Activated naive CD8-positive, alpha-beta T cell treated with anti-CD3 and anti-CD28 coated beads for 36 hours (primary cell): ENCODE measurements at regions not wholly inside any gene's neighbourhood (a gene's known extent, or its start where the extent isn't known, plus 50 kb on each side); places are given as distances from the start of the nearest gene placed in this dataset.

Experiments used
- DNase-seq: peaks from one replicate; pipeline ENCODE4 v3.0.0; 2021
- H3K27ac Mint-ChIP-seq: one replicate; pipeline ENCODE4 v1.8.0; 2022; ENCODE audit warnings: mild to moderate bottlenecking, moderate library complexity, mixed read lengths
- H3K27me3 Mint-ChIP-seq: one replicate; pipeline ENCODE4 v1.8.0; 2022; ENCODE audit warnings: mild to moderate bottlenecking, mixed read lengths
- H3K36me3 Mint-ChIP-seq: one replicate; pipeline ENCODE4 v1.8.0; 2021; ENCODE audit warnings: mild to moderate bottlenecking, mixed read lengths
- H3K4me1 Mint-ChIP-seq: one replicate; pipeline ENCODE4 v1.8.0; 2021; ENCODE audit warnings: mixed read lengths
- H3K4me3 Mint-ChIP-seq: one replicate; pipeline ENCODE4 v1.8.0; 2022; ENCODE audit warnings: mild to moderate bottlenecking, moderate library complexity, mixed read lengths
- H3K9me3 Mint-ChIP-seq: one replicate; pipeline ENCODE4 v1.8.0; 2022; ENCODE audit warnings: mixed read lengths

DNA sequence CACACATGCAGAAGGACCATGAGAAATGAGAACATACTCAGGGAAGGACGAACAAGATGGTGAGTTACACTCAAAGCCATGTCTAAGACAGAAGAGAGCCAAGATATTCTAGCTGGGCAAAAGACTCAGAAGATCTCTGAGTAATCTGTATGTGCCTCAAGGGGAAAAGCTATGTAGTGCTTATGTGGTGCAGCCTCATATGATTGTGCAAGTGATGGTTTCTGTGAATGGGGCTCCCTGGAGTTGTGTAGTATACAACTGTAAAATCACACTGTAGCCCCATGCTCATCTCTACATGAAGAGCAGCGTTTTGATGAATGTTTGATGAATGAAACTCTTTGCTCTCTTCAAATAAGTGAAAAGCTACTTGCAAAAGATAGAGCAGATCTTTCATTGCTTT is 57.5 kb downstream of the OSR1 start:
- Mint-ChIP-seq H3K4me1 (peaks cover 3% of the 10 kb centered on the region), H3K4me3 (no peak overlapping the region), H3K36me3 (peaks cover 8% of the 10 kb centered on the region), H3K9me3 (peaks cover 1% of the 10 kb centered on the region), H3K27me3 (no peaks in the 10 kb centered on the region), H3K27ac (no peak overlapping the region)
- no peak for DNase-seq

DNA sequence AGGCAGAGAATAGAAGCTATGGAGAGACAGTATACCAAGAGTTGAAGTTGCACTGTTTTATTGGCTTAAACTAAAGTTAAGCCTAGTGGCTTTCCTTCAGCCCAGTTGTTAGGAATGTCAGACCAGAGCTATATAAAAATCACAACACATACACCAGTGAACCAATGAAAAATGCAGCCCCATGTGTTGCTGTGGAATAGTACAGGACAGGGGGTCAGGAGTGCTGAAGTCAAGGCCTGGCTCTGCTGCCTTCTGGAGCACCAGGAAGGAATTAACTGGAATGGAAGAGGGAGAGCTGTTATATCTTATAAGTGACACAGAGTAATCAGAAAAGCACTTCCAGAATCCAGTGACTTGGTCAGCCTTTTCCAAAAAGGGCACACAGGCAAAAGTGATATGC is 58.9 kb downstream of the OSR1 start:
- H3K36me3 Mint-ChIP-seq = no peaks in the 10 kb centered on the region
- H3K27me3 Mint-ChIP-seq = no peaks in the 10 kb centered on the region
- no peaks in the 10 kb centered on the region for H3K9me3 Mint-ChIP-seq
- H3K4me1 Mint-ChIP-seq = no peaks in the 10 kb centered on the region
- DNase-seq = no peak
- H3K27ac Mint-ChIP-seq = no peak overlapping the region
- no peak overlapping the region for H3K4me3 Mint-ChIP-seq

DNA sequence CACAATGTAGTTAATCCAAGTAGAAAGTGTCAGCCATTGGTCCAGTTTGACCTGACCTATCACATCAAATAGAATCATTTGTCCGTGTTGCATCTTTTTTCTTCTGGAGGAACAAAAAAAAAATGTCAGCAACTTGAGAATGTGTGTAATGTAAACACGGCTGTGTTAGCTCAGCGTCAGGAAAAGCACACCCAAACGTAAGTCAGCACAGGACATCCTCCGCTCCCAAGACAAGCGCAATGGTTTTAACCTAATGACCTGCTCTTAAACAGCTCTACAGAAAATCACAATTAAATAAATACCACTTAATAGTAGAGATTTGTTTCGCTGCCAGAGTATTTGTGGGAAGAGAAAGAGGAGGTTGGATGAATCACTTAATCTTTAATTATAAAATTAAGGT is 59.4 kb downstream of the OSR1 start:
- Mint-ChIP-seq H3K4me1 (no peaks in the 10 kb centered on the region), H3K27ac (no peak overlapping the region), H3K9me3 (no peaks in the 10 kb centered on the region), H3K27me3 (no peaks in the 10 kb centered on the region), H3K4me3 (no peak overlapping the region), H3K36me3 (no peaks in the 10 kb centered on the region)
- DNase-seq = no peak

DNA sequence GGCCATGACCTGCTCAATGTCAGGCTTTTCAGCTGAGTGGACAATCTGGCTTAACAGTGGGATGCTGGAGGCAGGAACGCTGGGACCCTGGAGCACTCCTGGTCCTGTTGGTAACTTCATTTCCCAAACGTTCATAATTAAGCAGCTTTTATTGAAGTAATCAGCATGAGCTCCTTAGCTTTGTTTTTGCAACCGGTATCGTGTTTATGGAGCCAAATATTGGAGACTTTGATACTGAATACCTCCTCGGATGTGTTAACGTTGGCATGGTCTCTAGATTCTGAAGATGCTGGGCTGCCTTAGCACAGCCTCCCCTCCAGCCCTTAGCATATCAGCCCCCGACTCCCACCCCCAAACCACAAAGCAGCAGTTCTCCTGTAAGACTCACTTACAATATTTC is 60.7 kb downstream of the OSR1 start:
- DNase-seq = no peak
- no peaks in the 10 kb centered on the region for H3K27me3 Mint-ChIP-seq
- no peak overlapping the region for H3K27ac Mint-ChIP-seq
- H3K36me3 Mint-ChIP-seq = no peaks in the 10 kb centered on the region
- H3K4me1 Mint-ChIP-seq = no peaks in the 10 kb centered on the region
- no peaks in the 10 kb centered on the region for H3K9me3 Mint-ChIP-seq
- H3K4me3 Mint-ChIP-seq = no peak overlapping the region

DNA sequence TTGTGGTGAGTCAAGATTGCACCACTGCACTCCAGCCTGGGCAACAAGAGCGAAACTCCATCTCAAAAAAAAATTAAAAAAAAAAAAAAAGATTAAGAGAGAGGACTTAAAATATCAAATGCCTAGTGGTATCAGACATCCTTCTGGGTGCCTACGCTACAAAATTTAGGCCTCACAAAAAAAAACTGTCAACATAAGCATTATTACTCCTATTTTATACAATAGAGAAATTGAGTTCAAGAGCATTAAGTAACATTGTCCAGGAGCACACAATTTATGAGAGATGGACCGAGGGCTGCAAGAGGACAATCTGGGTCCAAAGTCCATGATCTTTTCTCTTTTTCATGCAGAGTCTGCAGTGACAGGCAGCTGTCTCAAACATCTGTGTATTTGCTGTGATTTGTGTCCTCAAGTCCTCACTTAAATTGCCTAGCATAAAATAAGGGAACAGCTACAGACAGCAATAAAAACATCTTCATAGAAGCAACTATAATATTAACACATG is 62.4 kb downstream of the OSR1 start:
- H3K4me1 Mint-ChIP-seq = peaks cover 4% of the 10 kb centered on the region
- no peaks in the 10 kb centered on the region for H3K9me3 Mint-ChIP-seq
- no peaks in the 10 kb centered on the region for H3K27me3 Mint-ChIP-seq
- H3K36me3 Mint-ChIP-seq = no peaks in the 10 kb centered on the region
- no peak overlapping the region for H3K4me3 Mint-ChIP-seq
- no peak for DNase-seq
- no peak overlapping the region for H3K27ac Mint-ChIP-seq

DNA sequence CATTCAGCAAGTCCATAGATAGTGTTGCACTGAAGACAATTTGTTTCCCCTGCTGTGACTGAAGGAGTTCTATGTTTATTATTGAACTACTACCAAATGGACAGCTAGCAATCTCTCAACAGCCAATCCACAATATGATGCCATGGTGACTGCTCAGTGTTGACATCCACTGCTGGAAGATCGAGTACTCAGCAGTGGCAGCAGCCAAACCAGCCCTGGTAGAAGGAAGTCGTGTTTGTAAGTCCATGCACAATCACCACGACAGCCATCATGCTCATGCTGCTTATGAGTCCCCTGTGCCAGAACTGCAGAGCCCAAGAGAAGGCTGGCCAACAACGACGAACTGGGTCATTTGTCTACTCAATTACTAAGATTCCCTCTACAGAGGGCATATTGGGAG is 66.4 kb downstream of the OSR1 start:
- Mint-ChIP-seq H3K4me1 (peaks cover 4% of the 10 kb centered on the region), H3K27me3 (no peaks in the 10 kb centered on the region), H3K27ac (no peak overlapping the region), H3K4me3 (no peak overlapping the region), H3K9me3 (no peaks in the 10 kb centered on the region), H3K36me3 (no peaks in the 10 kb centered on the region)
- DNase-seq = no peak

DNA sequence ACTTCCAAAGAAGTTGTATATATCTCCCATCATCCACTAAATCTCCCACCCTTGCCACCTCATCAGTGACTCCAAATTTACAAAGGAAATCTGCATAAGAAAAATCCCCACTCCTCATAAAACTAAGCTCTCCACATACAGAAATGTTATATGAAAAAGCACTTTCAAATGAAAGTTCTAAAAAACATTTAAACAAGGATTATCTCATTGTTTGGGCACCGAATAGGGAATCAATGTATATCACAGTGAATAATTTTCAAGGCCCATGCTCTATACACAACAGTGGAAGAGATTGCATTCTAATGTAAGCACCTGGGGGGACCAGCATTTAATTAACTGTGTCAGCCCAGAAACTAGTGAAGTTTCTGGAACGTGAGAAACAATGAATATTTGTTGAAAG is 70.1 kb downstream of the OSR1 start:
- Mint-ChIP-seq H3K27ac (no peak overlapping the region), H3K9me3 (no peaks in the 10 kb centered on the region), H3K4me3 (no peak overlapping the region), H3K36me3 (no peaks in the 10 kb centered on the region), H3K27me3 (no peaks in the 10 kb centered on the region), H3K4me1 (peaks cover 4% of the 10 kb centered on the region)
- no peak for DNase-seq

DNA sequence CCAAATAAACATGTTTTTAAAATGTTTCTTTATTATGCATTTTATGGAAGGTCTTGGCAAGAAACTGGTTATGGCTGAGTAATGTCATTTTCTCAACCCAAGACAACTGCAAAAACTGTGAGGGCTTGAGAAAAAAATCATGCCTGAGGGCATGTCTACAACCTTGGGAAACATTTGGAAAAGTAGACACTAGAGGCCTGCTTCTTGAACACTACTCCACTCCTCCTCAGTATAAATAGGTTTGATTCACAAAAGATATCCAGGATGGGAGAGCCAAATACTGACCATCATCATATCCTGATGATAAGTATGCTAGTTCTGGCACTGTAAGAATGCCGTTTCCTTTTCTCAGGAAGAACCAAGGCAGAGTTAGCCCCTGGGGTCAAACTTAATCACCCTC is 71.1 kb downstream of the OSR1 start:
- H3K4me3 Mint-ChIP-seq = no peak overlapping the region
- no peak for DNase-seq
- no peaks in the 10 kb centered on the region for H3K27me3 Mint-ChIP-seq
- peaks cover 1% of the 10 kb centered on the region for H3K4me1 Mint-ChIP-seq
- no peaks in the 10 kb centered on the region for H3K9me3 Mint-ChIP-seq
- no peaks in the 10 kb centered on the region for H3K36me3 Mint-ChIP-seq
- H3K27ac Mint-ChIP-seq = no peak overlapping the region

DNA sequence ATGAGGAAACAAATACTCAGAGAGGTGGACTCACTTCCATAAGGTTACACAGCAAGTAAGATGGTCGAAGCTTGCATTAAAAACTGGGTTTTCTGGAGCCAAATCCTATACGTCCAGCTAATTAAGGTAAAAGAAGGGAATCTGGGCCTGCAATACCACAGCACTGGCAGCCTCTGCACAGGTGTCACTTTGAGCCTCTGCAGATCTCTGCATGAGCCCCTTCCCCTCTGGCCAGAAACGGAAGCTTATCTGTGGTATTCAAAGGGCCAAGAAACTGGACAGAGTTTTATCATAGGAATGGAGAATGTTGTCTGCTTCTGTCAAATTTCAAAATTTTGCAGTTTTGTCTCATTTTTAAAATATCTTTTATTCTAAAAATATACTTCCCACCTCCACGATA is 76.1 kb downstream of the OSR1 start:
- Mint-ChIP-seq H3K36me3 (peaks cover 6% of the 10 kb centered on the region), H3K4me3 (no peak overlapping the region), H3K27me3 (peaks cover 3% of the 10 kb centered on the region), H3K9me3 (peaks cover 11% of the 10 kb centered on the region), H3K27ac (no peak overlapping the region), H3K4me1 (no peaks in the 10 kb centered on the region)
- DNase-seq = no peak

DNA sequence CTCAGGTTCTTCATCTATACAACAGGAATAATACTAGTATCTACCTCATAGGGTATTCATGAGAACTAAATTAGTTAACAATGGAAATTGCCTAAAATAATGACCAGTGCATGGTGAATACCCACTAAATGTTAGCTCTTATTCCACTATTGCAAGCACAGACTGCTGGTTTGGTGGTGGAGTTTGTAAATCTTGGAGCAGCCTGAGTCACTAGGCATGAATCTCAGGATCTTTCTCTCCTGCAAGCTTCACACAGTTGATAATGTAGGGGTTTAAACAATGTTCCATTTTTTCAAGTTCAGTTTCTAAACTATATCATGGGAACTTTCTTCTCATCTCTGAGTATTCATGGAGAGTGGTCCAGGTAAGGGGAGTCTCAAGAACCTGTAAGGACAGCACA is 84.0 kb downstream of the OSR1 start:
- no peak for DNase-seq
- Mint-ChIP-seq H3K27ac (no peak overlapping the region), H3K27me3 (no peaks in the 10 kb centered on the region), H3K9me3 (peaks cover 7% of the 10 kb centered on the region), H3K36me3 (peaks cover 2% of the 10 kb centered on the region), H3K4me3 (no peak overlapping the region), H3K4me1 (no peaks in the 10 kb centered on the region)

DNA sequence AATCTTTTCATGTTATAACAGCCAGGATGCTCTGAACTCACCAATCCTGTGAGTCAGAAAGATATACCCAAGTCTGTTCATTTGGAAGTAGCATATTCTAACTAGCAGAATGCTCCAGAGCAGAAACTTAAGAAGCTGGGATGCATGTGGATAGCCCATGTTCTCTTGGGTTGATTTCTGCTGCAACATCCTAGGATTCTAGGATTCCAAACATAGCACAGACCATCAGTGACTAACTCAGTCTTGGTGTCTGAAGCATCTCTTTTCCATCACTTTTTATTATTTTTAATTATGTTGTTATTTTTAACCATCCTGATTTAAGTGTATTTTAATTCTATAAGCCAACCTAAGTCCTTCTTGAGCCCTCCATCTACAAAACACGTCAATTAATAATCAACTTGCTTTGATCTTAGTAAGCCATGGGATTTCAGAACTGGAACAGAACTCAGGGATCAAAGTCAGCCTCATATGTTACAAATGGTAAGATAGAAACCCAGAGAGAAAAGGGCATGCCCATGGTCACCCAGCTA is 85.4 kb downstream of the OSR1 start:
- H3K27me3 Mint-ChIP-seq = no peaks in the 10 kb centered on the region
- DNase-seq = no peak
- H3K36me3 Mint-ChIP-seq = no peaks in the 10 kb centered on the region
- peaks cover 4% of the 10 kb centered on the region for H3K9me3 Mint-ChIP-seq
- no peak overlapping the region for H3K27ac Mint-ChIP-seq
- no peak overlapping the region for H3K4me3 Mint-ChIP-seq
- H3K4me1 Mint-ChIP-seq = no peaks in the 10 kb centered on the region

DNA sequence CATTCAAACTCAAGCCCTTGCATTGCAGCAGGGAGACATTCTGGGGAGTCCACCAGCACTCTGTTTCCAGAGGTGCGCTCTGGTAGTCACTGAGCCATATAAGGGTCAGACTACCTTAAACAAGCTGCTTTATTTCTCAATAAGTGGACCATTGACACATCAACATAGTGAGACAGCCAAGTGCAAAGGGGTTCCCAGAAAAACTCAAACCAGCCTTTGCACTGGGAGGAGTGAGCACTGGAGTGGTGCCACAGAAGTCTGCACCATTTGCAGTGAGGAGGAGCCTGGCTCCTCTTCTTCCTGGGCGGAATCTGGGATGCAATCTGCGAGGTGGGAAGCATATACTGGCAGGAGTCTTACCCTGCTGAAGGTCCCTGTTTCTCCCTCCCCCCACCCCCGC is 86.4 kb downstream of the OSR1 start:
- Mint-ChIP-seq H3K9me3 (no peaks in the 10 kb centered on the region), H3K27me3 (no peaks in the 10 kb centered on the region), H3K36me3 (no peaks in the 10 kb centered on the region), H3K4me1 (no peaks in the 10 kb centered on the region), H3K4me3 (no peak overlapping the region), H3K27ac (no peak overlapping the region)
- no peak for DNase-seq

DNA sequence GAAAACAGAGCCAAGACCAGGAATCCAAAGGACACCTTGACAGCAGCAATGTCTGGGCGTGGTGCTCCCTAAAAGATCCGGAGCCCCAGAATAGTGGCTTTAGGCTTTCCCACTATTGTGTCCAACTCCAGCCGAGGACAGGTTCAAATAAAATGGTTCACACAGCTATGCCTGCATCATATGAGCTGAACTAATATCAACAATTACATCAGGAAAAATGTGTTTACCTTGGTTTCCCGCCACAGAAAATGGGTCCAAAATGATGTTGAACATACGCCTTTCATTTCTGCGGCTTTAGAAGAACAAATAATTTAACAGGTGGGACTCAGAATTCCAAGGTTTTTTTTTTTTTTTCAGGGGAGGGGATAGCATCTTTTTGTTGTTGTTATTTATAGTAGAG is 93.6 kb downstream of the OSR1 start:
- Mint-ChIP-seq H3K4me1 (no peaks in the 10 kb centered on the region), H3K9me3 (no peaks in the 10 kb centered on the region), H3K4me3 (no peak overlapping the region), H3K36me3 (no peaks in the 10 kb centered on the region), H3K27ac (no peak overlapping the region), H3K27me3 (no peaks in the 10 kb centered on the region)
- DNase-seq = no peak

DNA sequence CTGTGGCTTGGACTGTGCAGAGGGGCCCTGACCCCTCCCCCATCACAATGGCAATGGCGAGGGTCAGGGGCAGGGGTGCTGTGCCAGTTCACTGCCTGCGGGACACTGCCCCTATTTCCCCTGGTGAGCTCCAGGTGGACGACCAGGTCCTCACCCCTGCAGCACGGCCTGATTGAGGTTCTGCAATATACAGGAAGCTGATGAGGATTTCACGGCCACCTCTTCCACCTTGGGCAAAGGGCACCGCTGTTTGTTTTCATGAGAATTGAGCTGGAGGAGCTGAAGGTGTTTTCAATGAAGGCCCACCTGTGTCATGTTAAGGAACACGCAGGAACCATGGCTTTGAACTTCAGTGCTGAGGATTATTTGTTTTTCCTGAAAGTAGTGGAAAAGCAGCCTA is 96.3 kb downstream of the OSR1 start:
- H3K36me3 Mint-ChIP-seq = no peaks in the 10 kb centered on the region
- H3K4me3 Mint-ChIP-seq = no peak overlapping the region
- no peaks in the 10 kb centered on the region for H3K4me1 Mint-ChIP-seq
- H3K27me3 Mint-ChIP-seq = no peaks in the 10 kb centered on the region
- peaks cover 3% of the 10 kb centered on the region for H3K9me3 Mint-ChIP-seq
- no peak overlapping the region for H3K27ac Mint-ChIP-seq
- DNase-seq = no peak

DNA sequence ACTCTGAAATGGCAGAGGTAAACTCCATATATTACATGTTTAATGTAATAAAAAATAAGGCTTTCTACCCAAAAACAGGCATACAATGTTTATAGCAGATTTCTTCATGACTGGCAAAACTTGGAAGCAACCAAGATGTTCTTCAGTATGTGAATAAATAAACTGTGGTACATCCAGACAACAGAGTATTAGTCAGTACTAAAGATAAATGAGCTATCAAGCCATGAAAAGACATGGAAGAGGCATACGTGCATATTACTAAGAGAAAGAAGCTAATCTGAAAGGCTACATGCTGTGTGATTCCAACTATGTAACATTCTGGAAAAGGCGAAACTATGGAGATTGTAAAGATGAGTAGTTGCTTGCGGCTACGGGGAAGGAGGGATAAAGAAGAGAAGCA is 97.4 kb downstream of the OSR1 start:
- H3K36me3 Mint-ChIP-seq = no peaks in the 10 kb centered on the region
- no peaks in the 10 kb centered on the region for H3K4me1 Mint-ChIP-seq
- peaks cover 3% of the 10 kb centered on the region for H3K9me3 Mint-ChIP-seq
- H3K27me3 Mint-ChIP-seq = no peaks in the 10 kb centered on the region
- DNase-seq = no peak
- no peak overlapping the region for H3K4me3 Mint-ChIP-seq
- no peak overlapping the region for H3K27ac Mint-ChIP-seq

DNA sequence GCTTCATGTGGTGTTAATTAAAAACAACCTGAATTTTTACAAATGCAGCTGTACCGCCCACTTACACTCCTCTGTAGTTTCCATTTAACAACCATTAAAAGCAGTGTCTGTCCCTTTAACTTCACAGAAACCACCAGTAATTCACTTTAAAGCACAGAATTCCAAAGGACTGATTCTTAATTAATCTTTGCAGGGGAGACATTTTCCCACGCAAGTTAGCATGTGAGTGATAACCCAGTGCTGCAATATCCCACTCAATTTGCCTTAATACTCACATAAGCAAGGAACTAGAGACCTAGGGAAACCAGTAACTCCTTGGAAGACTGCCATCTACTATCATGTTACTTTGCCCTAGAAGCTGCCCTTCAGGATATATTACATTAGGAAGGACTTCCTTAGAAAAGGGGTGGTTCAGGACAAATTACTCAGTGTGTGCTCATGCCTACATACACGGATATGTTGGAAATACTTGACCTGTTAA is 102.3 kb downstream of the OSR1 start:
- H3K4me1 Mint-ChIP-seq = no peaks in the 10 kb centered on the region
- H3K4me3 Mint-ChIP-seq = no peak overlapping the region
- H3K9me3 Mint-ChIP-seq = peaks cover 3% of the 10 kb centered on the region
- DNase-seq = no peak
- no peaks in the 10 kb centered on the region for H3K27me3 Mint-ChIP-seq
- peaks cover 3% of the 10 kb centered on the region for H3K36me3 Mint-ChIP-seq
- no peak overlapping the region for H3K27ac Mint-ChIP-seq

DNA sequence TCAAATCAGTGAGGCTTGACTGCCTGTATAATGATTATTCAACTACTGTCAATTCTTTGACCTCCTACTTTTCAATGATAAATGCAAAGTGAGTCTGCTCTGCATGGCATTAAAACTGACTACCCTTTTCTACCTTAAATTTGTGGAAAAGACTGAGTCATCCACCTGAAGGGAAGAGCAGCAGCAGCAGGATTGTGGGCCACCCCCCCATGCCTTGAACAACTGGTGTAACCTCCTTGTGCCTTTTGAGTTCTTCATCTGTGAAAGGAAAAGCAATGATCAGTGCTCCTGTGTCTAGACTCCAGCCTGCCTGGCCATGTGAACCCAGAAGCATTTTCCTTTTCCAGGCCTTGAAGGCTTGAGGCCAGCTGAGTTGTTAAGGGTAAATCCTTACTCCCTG is 102.9 kb downstream of the OSR1 start:
- H3K27ac Mint-ChIP-seq = no peak overlapping the region
- H3K27me3 Mint-ChIP-seq = no peaks in the 10 kb centered on the region
- H3K9me3 Mint-ChIP-seq = peaks cover 3% of the 10 kb centered on the region
- no peaks in the 10 kb centered on the region for H3K4me1 Mint-ChIP-seq
- H3K36me3 Mint-ChIP-seq = peaks cover 3% of the 10 kb centered on the region
- no peak for DNase-seq
- no peak overlapping the region for H3K4me3 Mint-ChIP-seq
